ENCODE measurements at regions not wholly inside any gene's neighbourhood (a gene's known extent, or its start where the extent isn't known, plus 50 kb on each side); places are given as distances from the start of the nearest gene placed in this dataset.

- no CpG with 5 or more reads among the region's 6 CpGs for WGBS (ENCODE audit: insufficient coverage, low coverage, low lambda C conversion rate, missing lambda C conversion rate)
- Histone ChIP-seq H3K4me3 (no peak overlapping the region), H3K9me3 (no peaks in the 10 kb centered on the region), H3K27ac (no peak overlapping the region), H3K27me3 (no peaks in the 10 kb centered on the region), H3K4me1 (no peaks in the 10 kb centered on the region), H3K36me3 (no peaks in the 10 kb centered on the region)
- DNase-seq (no peak), ATAC-seq (no peak)
- intact Hi-C loops (cut with DNase I): no loop called here
- TF ChIP-seq CTCF (IDR thresholded peaks at IDR 0.05) (no peak), POLR2A (IDR thresholded peaks at IDR 0.05) (no peak)
These were observed 375.1 kb downstream of the NPHP4 start for GRCh38 chr1:5617179-5617520.

GRCh38 chr1:5616366-5617178 is 375.7 kb downstream of the NPHP4 start:
- H3K27ac ChIP-seq: no peak overlapping the region
- H3K27me3 ChIP-seq: no peaks in the 10 kb centered on the region
- WGBS (ENCODE audit: insufficient coverage, low coverage, low lambda C conversion rate, missing lambda C conversion rate): 70% methylated on average over 21 of the region's 22 CpGs

GRCh38 chr1:5615076-5615475 is 377.1 kb downstream of the NPHP4 start:
- no peak overlapping the region for H3K27ac ChIP-seq
- WGBS (ENCODE audit: insufficient coverage, low coverage, low lambda C conversion rate, missing lambda C conversion rate): 36% methylated on average over 3 of the region's 5 CpGs
- H3K36me3 ChIP-seq: no peaks in the 10 kb centered on the region
- no peak for TF ChIP-seq POLR2A (IDR thresholded peaks at IDR 0.05)
- no peak for TF ChIP-seq CTCF (IDR thresholded peaks at IDR 0.05)
- no peak for DNase-seq
- no peak overlapping the region for H3K4me3 ChIP-seq
- no peak for ATAC-seq
- H3K4me1 ChIP-seq: no peaks in the 10 kb centered on the region
- no peaks in the 10 kb centered on the region for H3K27me3 ChIP-seq
- intact Hi-C loops (cut with DNase I): no loop called here
- H3K9me3 ChIP-seq: no peaks in the 10 kb centered on the region

More at GRCh38 chr1:5616366-5617178, 375.7 kb downstream of the NPHP4 start:
- no peaks in the 10 kb centered on the region for H3K36me3 ChIP-seq
- no peak for DNase-seq
- H3K4me3 ChIP-seq: no peak overlapping the region
- H3K9me3 ChIP-seq: no peaks in the 10 kb centered on the region
- intact Hi-C loops (cut with DNase I): no loop called here
- TF ChIP-seq CTCF (IDR thresholded peaks at IDR 0.05) (no peak), POLR2A (IDR thresholded peaks at IDR 0.05) (no peak)
- ATAC-seq: no peak
- H3K4me1 ChIP-seq: no peaks in the 10 kb centered on the region

GRCh38 chr1:5613900-5614299 is 378.3 kb downstream of the NPHP4 start:
- Histone ChIP-seq H3K4me1 (no peaks in the 10 kb centered on the region), H3K4me3 (no peak overlapping the region), H3K27ac (no peak overlapping the region), H3K36me3 (no peaks in the 10 kb centered on the region), H3K27me3 (no peaks in the 10 kb centered on the region), H3K9me3 (no peaks in the 10 kb centered on the region)
- DNase-seq (no peak), ATAC-seq (no peak)
- intact Hi-C loops (cut with DNase I): no loop called here
- TF ChIP-seq POLR2A (IDR thresholded peaks at IDR 0.05) (no peak), CTCF (IDR thresholded peaks at IDR 0.05) (no peak)
- WGBS (ENCODE audit: insufficient coverage, low coverage, low lambda C conversion rate, missing lambda C conversion rate): 61% methylated on average over 4 of the region's 4 CpGs

Measured in right lobe of liver (tissue), 6 donors.